HG03060 (cell line): ENCODE measurements at regions not wholly inside any gene's neighbourhood (a gene's known extent, or its start where the extent isn't known, plus 50 kb on each side); places are given as distances from the start of the nearest gene placed in this dataset.
"Not testable (repeated sequence)": the region's sequence is repeated elsewhere in the genome, so short reads cannot be mapped to it uniquely, and the experiment has no call there.

ENCODE experiments used
- ATAC-seq: cut with Tn5 transposase; IDR thresholded peaks from one replicate; pipeline ENCODE4 v1.9.1; 2021; ENCODE audit warnings: low read depth, moderate number of reproducible peaks; ENCODE audit not compliant: unreplicated experiment

DNA sequence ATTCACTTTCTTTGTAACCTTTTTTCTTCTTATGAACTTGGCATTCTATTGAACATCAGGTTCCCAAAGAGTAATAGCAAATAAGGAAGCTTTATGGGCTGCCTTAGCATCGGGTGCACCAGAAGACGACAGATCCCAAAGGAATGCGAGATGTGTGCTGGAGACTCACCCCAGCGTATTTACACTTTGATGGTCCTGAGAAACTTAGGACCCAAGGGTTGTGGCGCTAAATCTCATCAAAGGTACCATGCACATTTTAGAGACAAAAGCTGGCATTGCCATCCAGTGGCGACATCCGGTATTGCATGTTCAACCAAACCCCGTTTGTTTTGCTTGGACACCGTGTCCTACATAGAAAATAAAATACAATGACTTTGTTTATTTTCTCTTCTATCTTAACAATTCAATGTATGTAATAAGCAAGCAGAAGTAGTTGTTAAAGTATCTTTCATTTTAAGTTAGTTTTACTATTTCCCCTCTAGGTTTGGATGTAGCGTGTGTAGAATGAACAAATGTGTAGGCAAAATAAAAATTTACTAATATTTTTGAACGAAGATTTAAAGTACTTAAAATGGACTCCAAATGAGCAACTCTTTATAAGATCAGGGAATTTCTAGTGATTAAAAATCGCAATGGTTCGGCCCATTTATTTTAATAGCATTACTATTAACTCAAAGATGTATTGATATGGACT is 1154.8 kb downstream of the GATA3 start:
- no peak for ATAC-seq

- ATAC-seq, result no peak
Observed at GRCh38 chr10:9211228-9211627, 1156.7 kb downstream of the GATA3 start.

DNA sequence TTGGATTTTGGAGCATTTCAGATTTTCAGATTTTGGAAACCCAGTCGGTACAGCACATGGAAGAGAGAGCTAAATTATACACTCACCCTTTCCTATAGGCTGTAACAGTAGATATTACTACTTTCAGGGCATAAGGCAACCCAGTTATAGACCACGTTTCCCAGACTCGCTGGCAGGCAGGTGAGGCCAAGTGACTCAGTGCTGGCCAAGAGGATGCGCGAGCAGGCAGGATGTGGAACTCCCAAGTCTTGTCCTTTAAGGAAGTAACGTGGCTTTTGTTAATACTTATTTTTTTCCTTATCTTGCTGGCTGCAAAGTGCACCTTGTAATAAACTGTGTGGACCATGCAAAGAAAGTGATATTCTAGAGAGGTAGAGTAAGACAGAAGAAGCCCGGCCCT is 1160.1 kb downstream of the GATA3 start:
- no peak for ATAC-seq

- ATAC-seq, result no peak
Observed at GRCh38 chr10:9215121-9215520, 1160.6 kb downstream of the GATA3 start.

- ATAC-seq, result no peak
Observed at GRCh38 chr10:9219860-9220259, 1165.4 kb downstream of the GATA3 start.

DNA sequence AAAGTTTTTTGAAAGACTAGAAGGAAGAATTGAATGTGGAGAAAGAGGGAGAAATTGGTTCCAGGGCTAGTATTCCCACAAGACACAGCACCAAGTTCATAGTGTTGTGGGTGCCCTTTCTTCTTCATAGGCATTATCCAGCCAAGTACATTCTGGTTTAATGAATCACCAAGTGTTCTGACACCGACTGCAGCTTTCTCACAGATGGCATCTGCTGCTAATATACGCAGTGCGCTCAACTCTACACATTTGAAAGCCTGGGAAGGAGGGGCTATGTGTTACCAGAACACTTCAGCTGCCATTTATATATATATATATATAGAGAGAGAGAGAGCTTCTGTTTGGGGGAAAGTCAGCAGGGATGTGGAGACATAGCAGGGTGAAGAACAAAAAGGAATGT is 1168.4 kb downstream of the GATA3 start:
- no peak for ATAC-seq

GRCh38 chr10:9227679-9228365 is 1173.3 kb downstream of the GATA3 start:
- no peak for ATAC-seq

- no peak for ATAC-seq
Observed at GRCh38 chr10:9228771-9229170, 1174.3 kb downstream of the GATA3 start.

- ATAC-seq, result no peak
Observed at GRCh38 chr10:9229702-9230244, 1175.3 kb downstream of the GATA3 start.

- no peak for ATAC-seq
Observed at GRCh38 chr10:9230625-9231024, 1176.1 kb downstream of the GATA3 start.

DNA sequence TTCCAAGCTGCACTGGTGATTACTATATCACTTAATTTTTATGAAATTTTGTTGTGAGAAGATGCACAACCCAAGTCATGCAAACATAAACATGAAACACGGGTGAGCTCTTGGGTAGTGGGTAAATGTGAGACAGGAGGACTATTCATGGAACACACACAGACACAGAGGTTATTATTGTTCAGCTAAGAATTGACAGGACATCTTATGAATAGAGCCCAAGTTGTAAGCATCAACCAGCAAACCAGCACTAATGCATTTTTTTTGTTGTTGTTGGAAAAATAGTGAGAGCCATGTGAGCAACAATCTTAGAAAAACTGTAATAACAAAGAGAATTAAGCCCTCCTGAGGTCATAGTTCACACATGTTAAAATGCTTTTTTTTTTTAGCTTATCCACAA is 1179.7 kb downstream of the GATA3 start:
- no peak for ATAC-seq

DNA sequence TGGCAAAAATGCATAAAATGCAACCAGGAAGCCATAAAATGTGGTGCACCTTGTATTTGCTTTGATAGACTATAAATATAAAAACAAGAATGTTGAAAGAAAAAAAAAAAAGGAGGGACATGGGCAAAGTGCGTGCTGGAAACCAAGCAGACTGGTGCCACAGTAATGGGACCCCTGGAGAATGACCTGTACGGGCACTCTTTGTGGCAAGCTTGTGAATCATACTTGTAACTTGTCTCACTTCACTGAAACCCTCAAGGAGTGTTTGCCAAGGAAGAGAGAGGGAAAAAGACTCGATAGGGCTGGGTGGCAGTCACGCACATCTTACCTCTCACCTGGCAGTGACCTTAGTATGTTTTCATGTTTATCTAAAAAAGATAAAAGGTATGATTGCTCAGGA is 1183.6 kb downstream of the GATA3 start:
- no peak for ATAC-seq

DNA sequence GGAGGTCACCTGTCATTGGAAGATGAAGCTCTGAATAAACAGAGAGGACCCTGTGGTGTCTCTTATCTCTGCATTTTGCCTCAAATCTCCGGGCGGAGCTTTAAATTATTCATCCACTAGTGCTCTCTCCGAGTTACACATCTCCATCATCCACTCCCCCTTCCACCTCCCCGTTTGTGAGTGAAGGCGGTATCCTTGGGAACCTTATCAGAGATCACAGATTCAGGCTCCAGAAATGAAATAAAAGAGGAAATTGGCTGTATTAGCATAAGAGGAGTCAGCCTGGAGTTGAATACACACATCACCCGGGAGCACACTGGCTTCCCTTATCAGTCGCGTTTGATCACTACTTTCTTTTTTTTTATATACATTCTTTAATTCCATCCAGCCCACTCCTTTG is 1184.8 kb downstream of the GATA3 start:
- ATAC-seq, result no peak

DNA sequence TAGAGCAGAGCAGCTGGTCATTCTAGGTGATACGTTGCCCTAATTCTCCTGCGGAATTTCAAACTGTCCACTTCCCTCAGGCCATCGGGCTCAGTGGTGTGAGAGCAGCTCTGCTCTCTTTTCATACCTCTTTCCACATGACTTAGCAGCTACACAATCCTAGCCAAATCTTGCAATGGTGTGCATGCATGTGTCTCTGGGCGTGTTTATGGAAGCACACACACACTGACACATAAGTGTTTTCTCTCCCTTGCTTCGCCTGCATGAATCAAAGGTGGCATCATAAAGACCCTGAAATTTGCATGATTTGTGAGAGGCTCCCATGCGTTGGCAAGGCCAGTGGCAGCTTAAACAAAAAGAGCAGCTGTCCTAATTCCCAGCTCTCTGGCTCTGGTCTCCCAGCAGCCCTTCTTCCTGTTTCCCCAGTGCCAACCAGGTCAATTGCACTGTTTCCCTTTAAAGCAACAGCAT is 1189.5 kb downstream of the GATA3 start:
- no peak for ATAC-seq

GRCh38 chr10:9244864-9245263 is 1190.4 kb downstream of the GATA3 start:
- ATAC-seq, result no peak

- ATAC-seq, result no peak
Observed at GRCh38 chr10:9253121-9253520, 1198.6 kb downstream of the GATA3 start.

- no peak for ATAC-seq
Observed at GRCh38 chr10:9254353-9254752, 1199.9 kb downstream of the GATA3 start.

DNA sequence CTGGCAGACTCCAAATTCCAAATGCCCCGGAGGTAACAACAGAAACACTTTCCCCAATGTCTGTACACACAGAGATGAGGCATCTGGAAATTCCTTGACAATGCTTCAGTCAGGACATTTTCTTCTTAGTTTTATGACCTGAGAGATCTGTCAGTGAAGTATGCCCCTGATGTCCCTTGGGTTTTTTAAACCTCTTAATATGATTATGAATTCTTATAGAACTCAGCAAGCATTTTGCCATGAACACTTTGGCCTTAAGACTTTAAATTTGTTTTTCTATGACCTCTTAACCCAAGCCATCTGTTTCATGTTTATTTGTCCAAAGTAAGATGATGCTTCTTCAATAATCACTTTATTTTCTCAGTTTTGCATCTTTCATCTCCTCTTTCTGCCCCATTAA is 1206.2 kb downstream of the GATA3 start:
- ATAC-seq, result no peak

GRCh38 chr10:9262770-9263169 is 1208.3 kb downstream of the GATA3 start:
- ATAC-seq, result no peak

DNA sequence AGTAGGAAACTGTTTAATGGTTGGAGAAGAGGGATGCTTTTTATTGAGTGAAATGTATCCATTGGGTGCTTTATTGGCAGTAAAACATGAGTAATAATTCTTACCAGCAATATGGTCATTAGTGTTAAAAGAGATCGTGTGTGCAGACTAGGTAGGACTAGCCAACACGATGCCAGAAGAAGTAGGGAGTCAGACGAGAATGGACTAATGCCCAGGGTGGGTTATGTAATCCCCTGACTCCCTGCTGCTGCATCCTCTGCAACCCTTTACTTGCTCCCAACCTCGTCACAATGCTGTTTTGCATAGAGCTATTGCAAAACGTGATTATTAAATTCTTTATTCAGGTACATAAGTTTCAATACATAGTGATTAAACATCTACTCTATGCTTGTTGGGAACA is 1213.7 kb downstream of the GATA3 start:
- ATAC-seq, result no peak

DNA sequence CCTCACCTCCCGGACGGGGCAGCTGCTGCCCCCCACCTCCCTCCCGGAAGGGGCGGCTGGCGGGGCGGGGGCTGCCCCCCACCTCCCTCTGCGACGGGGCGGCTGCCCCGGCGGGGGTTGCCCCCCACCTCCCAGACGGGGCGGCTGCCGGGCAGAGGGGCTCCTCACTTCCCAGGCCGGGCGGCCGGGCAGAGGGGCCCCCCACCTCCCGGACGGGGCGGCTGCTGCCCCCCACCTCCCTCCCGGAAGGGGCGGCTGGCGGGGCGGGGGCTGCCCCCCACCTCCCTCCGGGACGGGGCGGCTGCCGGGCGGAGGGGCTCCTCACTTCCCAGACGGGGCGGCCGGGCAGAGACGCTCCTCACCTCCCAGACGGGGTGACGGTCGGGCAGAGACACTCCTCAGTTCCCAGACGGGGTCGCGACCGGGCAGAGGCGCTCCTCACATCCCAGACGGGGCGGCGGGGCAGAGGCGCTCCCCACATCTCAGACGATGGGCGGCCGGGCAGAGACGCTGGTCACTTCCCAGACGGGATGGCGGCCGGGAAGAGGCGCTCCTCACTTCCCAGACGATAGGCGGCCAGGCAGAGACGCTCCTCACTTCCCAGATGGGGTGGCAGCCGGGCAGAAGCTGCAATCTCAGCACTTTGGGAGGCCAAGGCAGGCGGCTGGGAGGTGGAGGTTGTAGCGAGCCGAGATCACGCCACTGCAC is 1218.8 kb downstream of the GATA3 start:
- not testable (repeated sequence) for ATAC-seq
